Fibroblast of lung (primary cell): ENCODE measurements at regions not wholly inside any gene's neighbourhood (a gene's known extent, or its start where the extent isn't known, plus 50 kb on each side); places are given as distances from the start of the nearest gene placed in this dataset.

ENCODE experiments used
- DNase-seq, 2 donors: peaks; one replicate each; pipeline versions ENCODE4 v3.0.0 to v3.0.0-alpha.2; 2010; ENCODE audit warnings: low read depth in 2 of 2
- H2AFZ ChIP-seq: 2 replicates; pipeline ENCODE4 v1.5.1; 2012; ENCODE audit warnings: low read length, control low read depth, inconsistent platforms
- H3K27ac ChIP-seq: 2 replicates; pipeline ENCODE4 v1.5.1; 2011; ENCODE audit warnings: low read length, control low read depth; ENCODE audit not compliant: insufficient read depth
- H3K27me3 ChIP-seq: 2 replicates; pipeline ENCODE4 v1.5.1; 2011; ENCODE audit warnings: mild to moderate bottlenecking, low read length; ENCODE audit not compliant: control insufficient read depth, insufficient read depth
- H3K36me3 ChIP-seq: 2 replicates; pipeline ENCODE4 v1.5.1; 2011; ENCODE audit warnings: low read length; ENCODE audit not compliant: control insufficient read depth, insufficient read depth
- H3K4me1 ChIP-seq: 2 replicates; pipeline ENCODE4 v1.5.1; 2011; ENCODE audit warnings: low read length; ENCODE audit not compliant: control insufficient read depth, insufficient read depth; ENCODE audit errors: extremely low read depth
- H3K4me2 ChIP-seq: 2 replicates; pipeline ENCODE4 v1.5.1; 2011; ENCODE audit warnings: low read length, control low read depth; ENCODE audit not compliant: insufficient read depth; ENCODE audit errors: extremely low read depth
- H3K4me3 ChIP-seq, 4 experiments: fragments of 200-600 bp in 1 of 4; sonication (generic) in 1 of 4; replicated peaks in 1 of 4; 2 replicates each; pipeline ENCODE4 v1.5.1; 2011 to 2016; ENCODE audit warnings: low read length in 4 of 4, low read depth in 3 of 4, mild to moderate bottlenecking in 3 of 4, control low read depth in 2 of 4, inconsistent platforms in 1 of 4, mixed read lengths in 1 of 4; ENCODE audit not compliant: insufficient read depth in 1 of 4; ENCODE audit errors: control extremely low read depth in 1 of 4
- H3K79me2 ChIP-seq: 2 replicates; pipeline ENCODE4 v1.5.1; 2012; ENCODE audit warnings: mild to moderate bottlenecking, low read length, inconsistent platforms; ENCODE audit not compliant: control insufficient read depth, insufficient read depth
- H3K9ac ChIP-seq: 2 replicates; pipeline ENCODE4 v1.5.1; 2011; ENCODE audit warnings: mild to moderate bottlenecking, low read length, control low read depth; ENCODE audit not compliant: insufficient read depth
- H3K9me3 ChIP-seq: 2 replicates; pipeline ENCODE4 v1.5.1; 2012; ENCODE audit warnings: low read depth, low read length; ENCODE audit not compliant: control insufficient read depth, insufficient read depth
- H4K20me1 ChIP-seq: 2 replicates; pipeline ENCODE4 v1.5.1; 2011; ENCODE audit warnings: low read length; ENCODE audit not compliant: control insufficient read depth, insufficient read depth; ENCODE audit errors: extremely low read depth
- EZH2 ChIP-seq: IDR thresholded peaks from 2 replicates; pipeline ENCODE4 v1.5.1; 2012; ENCODE audit warnings: low read length, control low read depth, mild to moderate bottlenecking; ENCODE audit errors: missing control alignments
- TF ChIP-seq, protein P1 (sequence below), 2 donors: IDR thresholded peaks in 1 of 2; conservative IDR thresholded peaks in 1 of 2; 1 replicate in 1 of 2; 2 replicates in 1 of 2; pipeline ENCODE4 v1.5.1; 2011 to 2012; ENCODE audit warnings: low read length in 2 of 2, control low read depth in 1 of 2, inconsistent platforms in 1 of 2, low read depth in 1 of 2, mild to moderate bottlenecking in 1 of 2

DNA sequence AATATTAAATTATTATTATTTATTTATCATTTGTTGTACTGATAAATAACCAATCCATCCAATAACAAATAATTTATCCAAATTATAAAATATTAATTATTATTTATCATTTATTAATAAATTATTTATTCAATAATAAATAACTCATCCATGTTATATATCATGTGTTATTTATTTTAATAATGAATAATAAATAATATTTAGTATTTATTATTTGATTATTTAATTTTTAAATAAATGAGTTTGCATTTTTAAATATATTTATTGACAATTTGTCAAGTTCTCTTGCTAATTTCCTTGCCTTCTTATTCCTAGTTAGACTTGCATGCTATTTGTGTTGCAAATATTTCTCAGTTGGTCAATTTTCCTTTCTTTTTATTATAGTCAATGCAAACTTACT, 995.4 kb downstream of the TSN start:
- Histone ChIP-seq H3K4me2 (no peak overlapping the region), H3K36me3 (no peaks in the 10 kb centered on the region), H3K27me3 (no peaks in the 10 kb centered on the region), H2AFZ (no peak overlapping the region), H3K27ac (no peak overlapping the region), H3K9me3 (no peaks in the 10 kb centered on the region), H3K4me1 (no peaks in the 10 kb centered on the region), H3K79me2 (no peaks in the 10 kb centered on the region), H3K9ac (no peak overlapping the region), H4K20me1 (no peaks in the 10 kb centered on the region), H3K4me3 (no peak overlapping the region)
- no peak for DNase-seq
- TF ChIP-seq EZH2, result no peak
- TF ChIP-seq, protein P1, sequence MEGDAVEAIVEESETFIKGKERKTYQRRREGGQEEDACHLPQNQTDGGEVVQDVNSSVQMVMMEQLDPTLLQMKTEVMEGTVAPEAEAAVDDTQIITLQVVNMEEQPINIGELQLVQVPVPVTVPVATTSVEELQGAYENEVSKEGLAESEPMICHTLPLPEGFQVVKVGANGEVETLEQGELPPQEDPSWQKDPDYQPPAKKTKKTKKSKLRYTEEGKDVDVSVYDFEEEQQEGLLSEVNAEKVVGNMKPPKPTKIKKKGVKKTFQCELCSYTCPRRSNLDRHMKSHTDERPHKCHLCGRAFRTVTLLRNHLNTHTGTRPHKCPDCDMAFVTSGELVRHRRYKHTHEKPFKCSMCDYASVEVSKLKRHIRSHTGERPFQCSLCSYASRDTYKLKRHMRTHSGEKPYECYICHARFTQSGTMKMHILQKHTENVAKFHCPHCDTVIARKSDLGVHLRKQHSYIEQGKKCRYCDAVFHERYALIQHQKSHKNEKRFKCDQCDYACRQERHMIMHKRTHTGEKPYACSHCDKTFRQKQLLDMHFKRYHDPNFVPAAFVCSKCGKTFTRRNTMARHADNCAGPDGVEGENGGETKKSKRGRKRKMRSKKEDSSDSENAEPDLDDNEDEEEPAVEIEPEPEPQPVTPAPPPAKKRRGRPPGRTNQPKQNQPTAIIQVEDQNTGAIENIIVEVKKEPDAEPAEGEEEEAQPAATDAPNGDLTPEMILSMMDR (conservative IDR thresholded peaks at IDR 0.05 in 1 of 2, IDR thresholded peaks at IDR 0.05 in 1 of 2; ENCODE audit: low read depth in 1 of 2, low read length in 2 of 2), result no peak

DNA sequence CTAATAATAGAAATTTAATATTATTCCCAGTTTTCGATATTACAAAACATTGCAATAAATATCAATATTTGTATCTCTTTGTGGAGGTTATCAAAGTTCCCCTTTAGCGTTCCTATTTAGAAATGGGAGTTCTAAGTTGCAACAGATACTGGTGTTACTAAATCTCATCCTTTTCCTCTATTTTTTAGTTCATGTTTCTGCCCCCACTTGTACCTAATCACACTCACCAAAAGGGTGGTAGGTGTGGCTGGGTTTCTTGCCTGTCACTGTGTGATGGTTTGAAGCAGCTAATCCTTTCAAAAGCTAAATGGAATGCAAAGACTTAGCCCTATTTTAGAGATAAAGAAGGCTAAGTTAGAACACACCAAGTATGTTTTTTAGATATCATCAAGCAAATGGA, 997.9 kb downstream of the TSN start:
- H3K9ac ChIP-seq, result no peak overlapping the region
- TF ChIP-seq EZH2, result no peak
- TF ChIP-seq, protein P1 (conservative IDR thresholded peaks at IDR 0.05 in 1 of 2, IDR thresholded peaks at IDR 0.05 in 1 of 2; ENCODE audit: low read depth in 1 of 2, low read length in 2 of 2), result no peak
- no peak overlapping the region for H2AFZ ChIP-seq
- DNase-seq, result no peak
- H3K4me3 ChIP-seq, result no peak overlapping the region
- no peaks in the 10 kb centered on the region for H3K27me3 ChIP-seq
- no peaks in the 10 kb centered on the region for H3K36me3 ChIP-seq
- H3K27ac ChIP-seq, result no peak overlapping the region
- no peaks in the 10 kb centered on the region for H3K79me2 ChIP-seq
- no peaks in the 10 kb centered on the region for H3K9me3 ChIP-seq
- H4K20me1 ChIP-seq, result no peaks in the 10 kb centered on the region
- H3K4me1 ChIP-seq, result no peaks in the 10 kb centered on the region
- H3K4me2 ChIP-seq, result no peak overlapping the region

DNA sequence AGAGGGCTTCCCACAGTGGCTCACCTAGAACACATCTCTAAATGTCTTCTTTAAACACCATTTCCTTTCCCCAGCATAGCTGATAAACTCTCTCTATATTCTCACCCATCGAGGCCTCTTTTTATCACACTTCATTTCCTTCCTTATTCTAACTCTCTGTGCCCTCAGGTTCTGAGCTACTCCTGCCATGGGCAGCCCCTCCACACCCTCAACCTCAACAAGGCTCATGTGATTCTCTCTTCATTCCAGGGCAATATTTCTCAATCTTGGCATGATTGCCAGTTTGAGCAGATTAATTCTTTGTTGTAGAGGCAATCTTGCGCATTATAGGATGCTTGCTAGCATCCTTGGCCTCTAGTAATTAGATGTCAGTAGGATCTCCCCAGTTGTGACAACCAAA, 999.1 kb downstream of the TSN start:
- no peak overlapping the region for H2AFZ ChIP-seq
- TF ChIP-seq, protein P1 (conservative IDR thresholded peaks at IDR 0.05 in 1 of 2, IDR thresholded peaks at IDR 0.05 in 1 of 2; ENCODE audit: low read depth in 1 of 2, low read length in 2 of 2), result no peak
- TF ChIP-seq EZH2, result no peak
- H3K4me2 ChIP-seq, result no peak overlapping the region
- no peaks in the 10 kb centered on the region for H3K9me3 ChIP-seq
- H3K4me1 ChIP-seq, result no peaks in the 10 kb centered on the region
- H3K79me2 ChIP-seq, result no peaks in the 10 kb centered on the region
- H3K27ac ChIP-seq, result no peak overlapping the region
- H3K4me3 ChIP-seq, result no peak overlapping the region
- no peak for DNase-seq
- H3K36me3 ChIP-seq, result no peaks in the 10 kb centered on the region
- H3K9ac ChIP-seq, result no peak overlapping the region
- no peaks in the 10 kb centered on the region for H4K20me1 ChIP-seq
- H3K27me3 ChIP-seq, result no peaks in the 10 kb centered on the region
